Activated CD4-positive, CD25-positive, alpha-beta regulatory T cell (primary cell): ENCODE measurements at regions not wholly inside any gene's neighbourhood (a gene's known extent, or its start where the extent isn't known, plus 50 kb on each side); places are given as distances from the start of the nearest gene placed in this dataset.
"Not testable (repeated sequence)": the region's sequence is repeated elsewhere in the genome, so short reads cannot be mapped to it uniquely, and the experiment has no call there.

Experiments
- DNase-seq, 4 experiments: peaks; one replicate each; lab custom pipeline; 2025; lab: John Stamatoyannopoulos, UW

DNA sequence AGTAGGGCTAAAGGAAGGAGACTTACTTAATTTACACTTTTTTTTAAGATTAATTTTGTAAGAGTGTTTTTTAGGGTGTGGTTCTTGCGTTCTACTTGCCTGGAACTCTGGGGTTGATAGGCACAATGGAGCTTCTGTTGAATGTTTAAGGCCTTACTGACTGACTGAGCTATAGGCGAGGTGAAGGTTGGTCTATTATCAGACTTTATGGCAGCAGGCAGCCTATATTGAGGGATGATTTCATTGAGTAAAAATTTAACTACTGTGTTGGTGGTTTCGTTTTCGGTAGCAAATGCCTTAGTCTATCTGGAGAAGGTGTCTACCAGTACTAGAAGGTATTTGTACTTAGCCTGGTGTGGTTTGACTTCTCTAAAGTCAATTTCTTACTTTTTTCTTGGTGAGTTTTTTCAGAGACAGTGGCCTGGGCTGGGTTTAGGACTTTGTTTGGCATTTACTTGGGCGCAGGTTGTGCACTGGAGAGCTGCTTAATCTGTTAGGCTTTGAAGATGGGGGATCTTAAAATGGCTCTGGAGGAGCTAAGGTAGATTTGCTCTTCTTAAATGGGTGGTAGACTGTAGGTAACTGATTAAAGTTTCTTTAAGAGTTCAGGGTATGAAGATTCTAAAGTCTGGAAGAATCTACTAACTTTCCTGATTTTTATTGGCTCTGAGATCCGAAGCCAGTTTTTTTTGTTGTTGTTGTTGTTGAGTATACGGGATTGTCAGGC lies 164.5 kb upstream of the CCZ1B start:
- not testable (repeated sequence) for DNase-seq

DNA sequence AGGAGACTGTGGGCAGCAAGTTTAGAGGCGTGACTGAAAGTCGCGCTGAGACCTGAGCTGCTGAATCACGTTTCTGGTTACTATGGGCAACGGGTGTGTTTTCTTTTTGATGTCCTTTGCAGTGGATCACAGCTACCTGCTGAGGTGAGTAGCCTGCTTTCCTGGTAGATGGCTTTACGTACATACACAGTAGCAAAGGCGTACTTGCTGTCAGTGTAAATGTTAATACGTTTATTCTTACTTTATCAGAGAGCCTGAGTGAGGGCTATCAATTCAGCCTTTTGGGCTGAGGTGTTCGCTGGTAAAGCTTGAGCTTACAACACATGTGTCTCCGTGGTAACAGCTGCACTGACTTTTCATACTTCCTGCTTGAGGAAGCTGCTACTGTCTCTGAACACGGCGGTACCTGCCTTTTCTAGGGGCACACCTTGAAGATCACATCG lies 165.1 kb upstream of the CCZ1B start:
- peak in 2 of 4 experiments; percentile 3 to 25 for DNase-seq

DNA sequence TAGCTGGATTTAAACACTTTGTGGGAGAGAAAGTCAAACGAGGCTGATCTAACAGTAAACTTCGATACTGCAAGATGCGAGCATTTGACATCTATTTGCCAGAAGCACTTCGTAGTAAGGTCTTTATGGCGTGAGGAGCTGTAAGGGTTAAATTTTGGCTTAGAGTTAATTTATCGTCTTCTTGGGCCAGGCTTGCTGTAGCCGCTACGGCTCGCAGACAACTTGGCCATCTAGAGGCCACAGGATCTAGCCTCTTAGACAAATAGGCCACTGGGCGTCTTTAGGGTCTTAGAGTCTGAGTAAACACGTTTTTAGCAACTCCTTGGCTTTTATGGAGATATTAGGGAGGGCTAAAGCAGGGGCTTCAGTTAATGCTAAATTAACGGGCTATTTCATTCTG lies 165.6 kb upstream of the CCZ1B start:
- not testable (repeated sequence) for DNase-seq

DNA sequence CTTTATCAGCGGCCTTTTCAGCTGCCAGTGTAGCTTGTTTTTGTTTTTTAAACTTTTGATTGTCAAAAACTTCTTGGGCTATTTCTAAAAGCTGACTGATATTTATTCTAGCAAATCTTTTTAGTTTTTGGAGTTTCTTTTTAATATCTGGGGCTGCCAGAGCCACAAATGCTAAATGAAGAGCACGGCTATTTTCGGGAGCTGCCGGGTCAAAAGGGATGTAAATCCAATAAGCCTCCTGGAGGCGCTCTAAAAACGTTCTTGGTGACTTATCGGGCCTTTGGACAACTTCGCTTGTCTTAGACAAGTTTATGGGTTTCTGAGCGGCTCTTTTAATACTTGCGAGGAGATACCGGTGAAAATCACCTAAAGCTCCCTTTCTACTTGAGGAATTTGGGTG lies 166.1 kb upstream of the CCZ1B start:
- not testable (repeated sequence) for DNase-seq

DNA sequence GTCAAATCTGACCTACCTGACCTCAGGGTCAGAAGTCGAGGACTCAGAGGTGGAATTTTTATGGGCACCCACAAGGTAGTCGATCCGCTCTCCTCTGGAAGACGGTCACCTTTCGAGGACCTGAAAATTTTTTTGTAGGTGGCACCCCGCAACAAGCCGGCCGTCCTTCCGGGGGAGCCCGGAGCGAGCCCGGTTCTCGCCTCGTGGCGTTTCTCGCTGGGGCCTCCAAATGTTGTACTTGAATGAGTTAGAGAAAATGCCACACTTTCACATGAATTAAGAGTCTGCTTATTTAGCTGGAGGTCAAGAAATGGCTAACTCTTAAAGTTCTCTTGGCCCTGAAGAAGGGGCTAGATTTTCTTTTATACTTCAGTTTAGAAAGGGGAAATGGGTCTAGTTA lies 169.0 kb upstream of the CCZ1B start:
- DNase-seq, result not testable (repeated sequence)

DNA sequence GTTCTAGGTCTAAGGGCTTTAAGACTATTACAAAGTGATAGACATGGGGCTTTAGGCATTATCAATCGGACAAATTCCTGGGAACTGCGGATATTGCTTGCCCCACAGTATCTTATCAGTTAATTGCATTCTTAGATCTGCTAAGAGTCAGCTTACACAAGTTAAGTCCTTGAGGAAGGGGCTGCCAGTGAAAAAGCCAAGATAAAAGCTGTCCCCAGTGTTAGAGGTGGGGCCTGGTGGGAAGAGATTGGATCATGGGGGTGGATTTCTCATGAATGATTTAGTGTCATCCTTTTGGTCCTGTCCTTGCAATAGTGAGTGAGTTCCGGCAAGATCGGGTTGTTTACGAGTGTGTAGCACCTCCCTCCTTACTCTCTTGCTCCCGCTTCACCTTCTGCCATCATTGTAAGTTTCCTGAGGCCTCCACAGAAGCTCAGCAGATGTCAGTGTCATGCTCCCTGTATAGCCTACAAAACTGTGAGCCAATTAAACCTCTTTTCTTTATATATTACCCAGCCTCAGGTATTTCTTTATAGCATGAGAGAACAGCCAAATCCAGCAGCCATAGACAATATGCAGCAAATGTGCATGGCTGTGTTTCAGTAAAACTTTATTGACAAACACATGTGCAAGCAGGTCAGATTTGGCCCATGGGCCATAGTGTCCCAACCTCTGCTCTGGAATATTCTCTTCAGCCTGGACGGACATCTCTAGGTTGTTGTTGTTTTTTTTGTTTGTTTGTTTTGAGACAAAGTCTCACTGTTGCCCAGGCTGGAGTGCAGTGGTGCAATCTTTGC lies 169.6 kb upstream of the CCZ1B start:
- not testable (repeated sequence) for DNase-seq

DNA sequence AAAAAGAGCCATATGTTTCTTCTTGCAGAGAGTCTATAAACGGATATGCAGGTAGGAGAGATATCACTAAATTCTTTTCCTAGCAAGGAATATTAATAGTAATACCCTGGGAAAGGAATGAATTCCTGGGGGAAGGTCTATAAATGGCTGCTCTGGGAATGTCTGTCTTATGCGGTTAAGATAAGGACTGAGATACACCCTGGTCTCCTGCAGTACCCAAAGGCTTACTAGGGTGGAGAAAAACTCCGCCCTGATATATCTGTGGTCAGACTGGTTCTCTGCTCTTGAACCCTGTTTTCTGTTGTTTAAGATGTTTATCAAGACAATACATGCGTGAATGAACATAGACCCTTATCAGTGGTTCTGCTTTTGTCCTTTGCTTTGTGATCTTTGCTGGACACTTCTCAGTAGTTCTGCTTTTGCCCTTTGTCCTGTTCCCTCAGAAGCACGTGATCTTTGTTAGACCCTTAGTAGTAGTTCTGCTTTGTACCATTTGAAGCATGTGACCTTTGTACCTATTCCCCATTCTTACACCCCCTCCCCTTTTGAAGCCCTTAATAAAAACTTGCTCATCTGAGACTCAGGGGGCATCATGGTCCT lies 173.1 kb upstream of the CCZ1B start:
- DNase-seq, result not testable (repeated sequence)

DNA sequence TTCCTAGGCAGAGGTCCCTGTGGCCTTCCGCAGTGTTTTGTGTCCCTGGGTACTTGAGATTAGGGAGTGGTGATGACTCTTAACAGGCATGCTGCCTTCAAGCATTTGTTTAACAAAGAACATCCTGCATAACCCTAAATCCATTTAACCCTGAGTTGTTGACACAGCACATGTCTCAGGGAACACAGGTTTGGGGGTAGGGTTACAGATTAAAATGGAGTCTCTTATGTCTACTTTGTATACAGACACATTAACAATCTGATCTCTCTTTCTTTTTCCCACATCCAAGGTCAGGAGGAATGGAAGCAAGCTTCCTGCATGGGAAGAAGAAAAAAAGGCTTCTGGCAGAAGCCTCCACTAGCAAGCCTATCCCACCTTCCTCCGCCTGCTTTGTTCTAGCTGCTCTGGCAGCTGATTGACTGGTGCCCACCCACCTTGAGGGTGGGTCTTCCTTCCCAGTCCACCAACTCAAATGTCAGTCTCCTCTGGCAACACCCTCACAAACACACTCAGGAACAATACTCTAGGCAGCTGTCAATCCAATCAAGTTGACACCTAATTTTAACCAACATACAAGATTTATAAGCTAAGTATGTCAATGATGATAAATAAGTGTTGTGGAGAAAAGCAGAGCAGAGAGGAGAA lies 176.5 kb upstream of the CCZ1B start:
- no peak for DNase-seq

DNA sequence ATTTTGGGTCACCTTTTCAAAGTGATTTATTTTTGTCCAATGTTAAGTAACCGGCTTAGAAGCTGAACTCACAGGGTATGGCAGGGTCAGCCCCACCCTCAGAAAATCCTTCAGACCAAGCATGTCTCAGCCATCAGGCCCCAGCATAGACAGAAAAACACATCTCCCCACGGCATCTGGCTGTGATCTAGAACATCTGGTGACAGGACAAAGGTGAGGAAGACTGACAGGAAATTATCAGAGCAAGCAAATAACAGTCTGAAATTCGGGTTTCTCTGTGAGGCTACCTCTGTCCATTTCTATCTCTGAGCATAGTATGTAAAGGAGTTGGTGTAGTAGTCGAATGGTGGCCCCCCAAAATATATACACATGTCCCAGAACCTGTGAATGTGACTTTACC lies 177.0 kb upstream of the C1GALT1 start:
- DNase-seq, result no peak

DNA sequence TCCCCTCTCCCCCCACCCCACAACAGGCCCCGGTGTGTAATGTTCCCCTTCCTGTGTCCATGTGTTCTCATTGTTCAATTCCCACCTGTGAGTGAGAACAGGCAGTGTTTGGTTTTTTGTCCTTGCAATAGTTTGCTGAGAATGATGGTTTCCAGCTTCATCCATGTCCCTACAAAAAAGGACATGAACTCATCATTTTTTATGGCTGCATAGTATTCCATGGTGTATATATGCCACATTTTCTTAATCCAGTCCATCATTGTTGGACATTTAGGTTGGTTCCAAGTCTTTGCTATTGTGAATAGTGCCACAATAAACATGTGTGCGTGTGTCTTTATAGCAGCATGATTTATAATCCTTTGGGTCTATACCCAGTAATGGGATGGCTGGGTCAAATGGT lies 176.4 kb upstream of the C1GALT1 start:
- DNase-seq, result not testable (repeated sequence)

DNA sequence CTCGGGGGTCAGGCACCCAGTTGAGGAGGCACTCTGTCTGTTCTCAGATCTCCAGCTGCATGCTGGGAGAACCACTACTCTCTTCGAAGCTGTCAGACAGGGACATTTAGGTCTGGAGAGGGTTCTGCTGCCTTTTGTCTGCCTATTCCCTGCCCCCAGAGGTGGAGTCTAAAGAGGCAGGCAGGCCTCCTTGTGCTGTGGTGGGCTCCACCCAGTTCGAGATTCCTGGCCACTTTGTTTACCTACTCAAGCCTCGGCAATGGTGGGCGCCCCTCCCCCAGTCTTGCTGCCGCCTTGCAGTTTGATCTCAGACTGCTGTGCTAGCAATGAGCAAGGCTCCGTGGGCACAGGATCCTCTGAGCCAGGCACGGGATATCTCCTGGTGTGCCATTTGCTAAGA lies 171.1 kb upstream of the C1GALT1 start:
- DNase-seq, result not testable (repeated sequence)

DNA sequence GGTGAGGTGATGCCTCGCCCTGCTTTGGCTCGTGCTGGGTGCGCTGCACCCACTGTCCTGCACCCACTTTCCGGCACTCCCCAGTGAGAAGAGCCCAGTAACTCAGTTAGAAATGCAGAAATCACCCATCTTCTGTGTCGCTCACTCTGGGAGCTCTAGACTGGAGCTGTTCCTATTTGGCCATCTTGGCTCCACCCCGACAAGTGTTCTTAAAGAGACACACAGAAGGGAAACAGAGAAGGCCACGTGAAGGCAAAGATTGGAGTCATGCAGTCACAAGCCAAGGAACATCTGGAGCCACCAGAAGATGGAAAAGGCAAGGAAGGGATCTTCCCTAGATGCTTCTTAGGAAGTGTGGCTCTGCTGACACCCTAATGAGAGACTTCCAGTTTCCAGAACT lies 170.6 kb upstream of the C1GALT1 start:
- DNase-seq, result not testable (repeated sequence)

DNA sequence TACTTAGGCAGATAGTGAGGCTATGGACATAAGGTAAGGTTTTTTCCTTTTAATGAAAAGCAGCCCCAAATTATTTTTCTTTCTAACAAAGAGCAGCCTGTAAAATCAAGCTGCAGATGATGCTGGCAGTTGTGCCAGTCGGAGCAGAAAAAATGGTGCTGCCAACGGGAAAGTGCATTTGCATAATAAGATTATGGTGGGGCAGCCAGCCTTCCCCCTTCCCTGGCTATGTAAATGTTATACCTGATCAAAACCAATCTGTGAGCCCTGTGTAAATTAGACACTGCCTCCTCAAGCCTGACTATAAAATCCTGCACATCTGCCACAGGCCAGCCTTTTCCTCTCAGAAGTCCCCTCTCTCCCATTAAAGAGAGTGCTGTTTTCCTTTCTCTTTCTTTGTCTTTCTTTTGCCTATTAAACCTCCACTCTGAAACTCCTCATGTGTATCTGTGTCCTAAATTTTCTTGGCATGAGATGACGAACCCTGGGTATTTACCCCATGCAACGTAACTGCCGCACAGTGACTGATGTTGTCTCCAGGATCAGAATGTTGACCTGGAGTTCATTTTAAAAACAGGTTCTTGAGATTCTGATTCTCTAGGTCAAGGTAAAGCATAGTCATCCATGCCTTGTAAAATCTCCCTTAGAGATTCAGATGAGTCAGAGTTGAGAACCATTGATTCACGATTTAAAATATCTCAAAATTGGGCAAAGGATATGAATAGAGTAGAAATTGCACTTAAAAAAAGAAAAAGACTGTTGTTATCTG lies 167.3 kb upstream of the C1GALT1 start:
- no peak for DNase-seq

DNA sequence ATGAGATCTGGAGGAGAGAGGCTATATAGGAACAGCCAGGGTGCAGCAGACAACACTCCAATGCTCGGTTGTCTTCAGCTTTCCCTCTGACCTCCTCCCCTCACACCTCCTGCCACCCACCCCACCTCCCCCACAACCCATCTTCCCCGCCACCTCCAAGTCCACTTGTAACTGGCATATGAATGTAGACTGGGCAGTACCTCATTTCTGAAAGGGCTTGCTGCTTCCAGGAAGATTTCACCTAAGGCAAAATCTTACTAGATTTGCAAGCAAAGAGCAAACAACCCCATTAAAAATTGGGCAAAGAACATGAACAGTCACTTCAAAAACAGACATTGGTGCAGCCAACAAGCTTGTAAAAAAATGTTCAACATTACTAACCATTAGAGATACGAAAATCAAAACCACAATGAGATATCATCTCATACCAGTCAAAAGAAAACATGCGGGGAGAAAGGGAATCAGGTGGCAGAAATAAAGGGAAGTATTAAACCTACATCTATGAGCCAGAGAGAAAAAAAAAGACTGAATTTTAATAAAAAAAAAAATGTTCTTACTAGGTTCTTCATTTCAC lies 164.6 kb upstream of the C1GALT1 start:
- DNase-seq, result no peak

DNA sequence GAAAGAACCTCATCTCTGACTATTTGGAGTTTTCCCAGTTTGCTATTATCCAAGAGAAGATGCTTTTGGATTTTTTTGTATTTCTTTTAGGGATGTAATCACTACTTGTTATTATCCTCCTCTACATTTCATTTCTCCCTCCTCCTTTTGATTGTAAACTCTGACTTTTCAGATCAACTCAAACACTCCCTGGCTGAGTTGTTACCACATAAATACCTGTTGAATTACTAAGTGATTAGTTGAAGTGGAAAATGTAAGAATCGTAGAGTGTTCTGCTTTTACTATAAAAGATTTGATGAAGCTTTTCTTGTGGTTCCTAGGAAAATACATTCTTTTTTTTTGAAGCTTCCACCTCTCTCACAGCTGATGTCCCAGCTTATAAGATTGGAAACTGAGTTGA lies 164.1 kb upstream of the C1GALT1 start:
- no peak for DNase-seq

DNA sequence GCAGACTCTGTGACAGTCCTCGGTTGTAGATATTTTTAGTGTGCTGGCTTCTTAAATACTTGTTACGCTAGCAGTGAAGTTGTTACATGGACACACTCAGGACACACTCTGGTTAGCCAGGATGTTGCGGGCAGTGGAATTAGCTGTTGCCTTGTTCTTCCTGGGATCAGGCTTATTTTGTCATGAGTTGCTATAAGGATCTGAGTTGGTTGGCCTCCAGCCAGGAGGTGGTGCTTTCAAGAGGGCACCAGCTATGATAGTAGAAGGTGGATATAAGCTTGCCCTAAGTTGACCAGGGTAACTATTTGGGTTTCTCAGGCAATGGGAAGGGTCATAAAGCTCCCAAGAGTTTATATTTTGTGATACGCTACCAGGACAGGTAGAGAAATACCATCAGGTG lies 150.1 kb upstream of the C1GALT1 start:
- DNase-seq, result no peak

DNA sequence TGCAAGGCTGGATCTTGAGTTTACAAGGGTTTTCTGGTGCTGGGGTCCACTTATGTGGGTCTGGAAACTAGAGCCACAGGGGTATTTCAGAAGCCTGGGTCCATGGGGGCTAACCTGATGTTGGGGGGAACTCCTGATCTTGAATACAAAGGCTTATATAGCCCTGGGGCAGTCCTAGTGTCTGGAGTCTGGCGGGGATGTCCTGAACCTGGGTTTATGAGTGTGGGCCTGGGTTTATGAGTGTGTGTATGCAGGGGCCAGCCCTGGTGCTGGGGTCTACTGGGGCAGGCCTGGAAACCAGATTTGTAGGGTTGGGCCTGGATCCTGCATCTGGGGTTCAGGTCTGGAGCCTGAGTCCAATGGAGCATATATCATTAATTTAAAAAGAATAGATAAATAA lies 146.5 kb upstream of the C1GALT1 start:
- DNase-seq, result no peak

DNA sequence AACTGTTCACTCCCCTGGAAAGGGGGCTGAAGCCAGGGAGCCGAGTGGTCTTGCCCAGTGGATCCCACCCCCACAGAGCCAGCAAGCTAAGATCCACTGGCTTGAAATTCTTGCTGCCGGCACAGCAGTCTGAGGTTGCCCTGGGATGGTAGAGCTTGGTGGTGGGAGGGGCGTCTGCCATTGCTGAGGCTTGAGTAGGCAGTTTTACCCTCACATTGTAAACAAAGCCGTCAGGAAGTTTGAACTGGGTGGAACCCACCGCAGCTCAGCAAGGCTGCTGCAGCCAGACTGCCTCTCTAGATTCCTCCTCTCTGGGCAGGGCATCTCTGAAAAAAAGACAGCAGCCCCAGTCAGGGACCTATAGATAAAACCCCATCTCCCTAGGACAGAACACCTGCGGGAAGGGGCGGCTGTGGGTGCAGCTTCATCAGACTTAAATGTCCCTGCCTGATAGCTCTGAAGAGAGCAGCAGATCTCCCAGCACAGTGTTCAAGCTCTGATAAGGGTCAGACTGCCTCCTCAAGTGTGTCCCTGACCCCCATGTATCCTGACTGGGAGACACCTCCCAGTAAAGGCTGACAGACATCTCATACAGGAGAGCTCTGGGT lies 140.0 kb upstream of the C1GALT1 start:
- DNase-seq, result not testable (repeated sequence)

DNA sequence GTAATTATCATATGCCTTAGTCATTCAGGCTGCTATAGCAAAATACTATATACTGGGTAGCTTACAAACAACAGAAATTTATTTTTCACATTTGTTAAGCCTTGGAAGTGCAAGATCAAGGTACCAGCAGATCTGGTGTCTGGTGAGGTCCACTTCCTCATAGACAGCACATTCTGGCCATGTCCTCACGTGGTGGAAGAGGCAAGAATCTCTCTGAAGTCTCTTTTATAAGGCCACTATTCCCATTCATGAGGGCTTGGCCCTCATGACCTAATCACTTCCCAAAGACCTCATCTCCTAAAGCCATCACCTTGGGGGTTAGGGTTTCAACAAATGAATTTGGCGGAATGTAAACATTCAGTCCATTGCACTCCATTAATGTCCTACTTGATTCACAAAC lies 137.5 kb upstream of the C1GALT1 start:
- DNase-seq, result no peak

DNA sequence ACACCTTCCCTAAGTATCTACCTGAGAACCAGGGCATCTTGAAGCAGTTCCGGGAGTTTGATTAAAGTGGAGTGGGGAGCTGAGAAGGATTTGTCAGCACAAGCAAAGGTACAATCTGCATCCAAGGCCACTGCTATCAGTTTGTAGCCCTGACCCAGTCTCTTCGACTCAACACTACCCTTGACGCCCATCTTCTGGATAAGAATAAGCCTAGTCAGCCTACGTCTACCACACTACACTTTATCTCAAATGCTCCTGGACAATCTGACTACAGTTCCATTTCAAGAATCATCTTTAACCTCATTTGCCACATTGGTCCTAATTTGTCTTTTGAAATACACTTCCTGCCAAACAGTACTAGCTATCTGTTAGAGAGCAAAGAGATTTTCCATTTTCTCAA lies 134.1 kb upstream of the C1GALT1 start:
- no peak for DNase-seq
